IMR-90 (cell line): ENCODE measurements at regions not wholly inside any gene's neighbourhood (a gene's known extent, or its start where the extent isn't known, plus 50 kb on each side); places are given as distances from the start of the nearest gene placed in this dataset.

Experiments used
- BHLHE40 ChIP-seq: fragments of 150-350 bp; IDR thresholded peaks from 2 replicates; pipeline ENCODE4 v1.6.1; 2016; ENCODE audit warnings: mild to moderate bottlenecking, low read depth, low read length
- CEBPB ChIP-seq: IDR thresholded peaks from 2 replicates; pipeline ENCODE4 v1.6.1; 2012; ENCODE audit warnings: low read depth, low read length, improper control_type of control experiment
- CHD1 ChIP-seq: IDR thresholded peaks from 2 replicates; pipeline ENCODE4 v1.6.1; 2012; ENCODE audit warnings: low read depth, low read length, improper control_type of control experiment
- FOS ChIP-seq: fragments of 150-350 bp; IDR thresholded peaks from 2 replicates; pipeline ENCODE4 v1.6.1; 2016; ENCODE audit warnings: low read depth, low read length
- MAZ ChIP-seq: IDR thresholded peaks from 2 replicates; pipeline ENCODE4 v1.6.1; 2012; ENCODE audit warnings: low read depth, mild to moderate bottlenecking, low read length, improper control_type of control experiment, moderate library complexity, borderline replicate concordance
- MXI1 ChIP-seq: IDR thresholded peaks from 2 replicates; pipeline ENCODE4 v1.6.1; 2012; ENCODE audit warnings: low read depth, mild to moderate bottlenecking, low read length, moderate library complexity, borderline replicate concordance
- POLR2A ChIP-seq: IDR thresholded peaks from 2 replicates; pipeline ENCODE4 v1.6.1; 2012; ENCODE audit warnings: mild to moderate bottlenecking, low read depth, low read length
- RAD21 ChIP-seq: IDR thresholded peaks from 2 replicates; pipeline ENCODE4 v1.6.1; 2012; ENCODE audit warnings: low read length, improper control_type of control experiment
- RCOR1 ChIP-seq: IDR thresholded peaks from 2 replicates; pipeline ENCODE4 v1.6.1; 2012; ENCODE audit warnings: mild to moderate bottlenecking, low read length, improper control_type of control experiment; ENCODE audit not compliant: insufficient replicate concordance
- RFX5 ChIP-seq: IDR thresholded peaks from 2 replicates; pipeline ENCODE4 v1.8.0; 2012; ENCODE audit warnings: low read depth, mild to moderate bottlenecking, low read length, moderate library complexity
- SMC3 ChIP-seq: fragments of 150-350 bp; IDR thresholded peaks from 2 replicates; pipeline ENCODE4 v1.6.1; 2016; ENCODE audit warnings: low read depth, mild to moderate bottlenecking, antibody characterized with exemption, low read length, moderate library complexity
- TF ChIP-seq, protein P1 (sequence below): conservative IDR thresholded peaks from 2 replicates; pipeline ENCODE4 v1.5.1; 2012; ENCODE audit warnings: mild to moderate bottlenecking, low read depth, low read length, improper control_type of control experiment
- TF ChIP-seq, protein P2 (sequence below): fragments of 150-350 bp; IDR thresholded peaks from 2 replicates; pipeline ENCODE4 v1.6.1; 2017; ENCODE audit warnings: mild to moderate bottlenecking, antibody characterized with exemption, low read length, low read depth
- TF ChIP-seq, protein P3 (sequence below): fragments of 150-350 bp; IDR thresholded peaks from 2 replicates; pipeline ENCODE4 v1.6.1; 2016; ENCODE audit warnings: low read depth, mild to moderate bottlenecking, low read length, moderate library complexity, borderline replicate concordance

DNA sequence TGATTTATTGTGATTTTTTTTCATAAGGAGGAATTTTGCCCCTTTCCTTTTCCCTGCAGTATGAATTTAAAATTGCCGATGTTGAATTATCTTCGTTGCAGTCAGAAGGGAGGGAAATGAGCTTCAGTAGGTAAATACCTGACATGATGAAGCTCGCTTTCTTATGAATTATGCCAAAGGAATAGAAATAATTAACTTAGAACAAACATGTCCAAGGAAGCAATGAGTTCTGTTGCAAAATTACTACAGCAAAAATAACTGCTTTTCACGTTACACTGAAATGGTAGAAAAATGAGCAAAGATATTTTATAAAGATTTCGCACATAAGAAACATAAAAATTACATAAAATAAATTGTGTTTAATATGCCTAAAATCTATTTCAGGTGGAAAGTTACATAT is 91.1 kb upstream of the ZNF804A start:
- TF ChIP-seq RAD21: no peak
- TF ChIP-seq, protein P1, sequence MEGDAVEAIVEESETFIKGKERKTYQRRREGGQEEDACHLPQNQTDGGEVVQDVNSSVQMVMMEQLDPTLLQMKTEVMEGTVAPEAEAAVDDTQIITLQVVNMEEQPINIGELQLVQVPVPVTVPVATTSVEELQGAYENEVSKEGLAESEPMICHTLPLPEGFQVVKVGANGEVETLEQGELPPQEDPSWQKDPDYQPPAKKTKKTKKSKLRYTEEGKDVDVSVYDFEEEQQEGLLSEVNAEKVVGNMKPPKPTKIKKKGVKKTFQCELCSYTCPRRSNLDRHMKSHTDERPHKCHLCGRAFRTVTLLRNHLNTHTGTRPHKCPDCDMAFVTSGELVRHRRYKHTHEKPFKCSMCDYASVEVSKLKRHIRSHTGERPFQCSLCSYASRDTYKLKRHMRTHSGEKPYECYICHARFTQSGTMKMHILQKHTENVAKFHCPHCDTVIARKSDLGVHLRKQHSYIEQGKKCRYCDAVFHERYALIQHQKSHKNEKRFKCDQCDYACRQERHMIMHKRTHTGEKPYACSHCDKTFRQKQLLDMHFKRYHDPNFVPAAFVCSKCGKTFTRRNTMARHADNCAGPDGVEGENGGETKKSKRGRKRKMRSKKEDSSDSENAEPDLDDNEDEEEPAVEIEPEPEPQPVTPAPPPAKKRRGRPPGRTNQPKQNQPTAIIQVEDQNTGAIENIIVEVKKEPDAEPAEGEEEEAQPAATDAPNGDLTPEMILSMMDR: no peak
- TF ChIP-seq MXI1: no peak
- TF ChIP-seq, protein P2, sequence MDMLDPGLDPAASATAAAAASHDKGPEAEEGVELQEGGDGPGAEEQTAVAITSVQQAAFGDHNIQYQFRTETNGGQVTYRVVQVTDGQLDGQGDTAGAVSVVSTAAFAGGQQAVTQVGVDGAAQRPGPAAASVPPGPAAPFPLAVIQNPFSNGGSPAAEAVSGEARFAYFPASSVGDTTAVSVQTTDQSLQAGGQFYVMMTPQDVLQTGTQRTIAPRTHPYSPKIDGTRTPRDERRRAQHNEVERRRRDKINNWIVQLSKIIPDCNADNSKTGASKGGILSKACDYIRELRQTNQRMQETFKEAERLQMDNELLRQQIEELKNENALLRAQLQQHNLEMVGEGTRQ: no peak
- no peak for TF ChIP-seq POLR2A
- no peak for TF ChIP-seq CEBPB
- no peak for TF ChIP-seq FOS
- TF ChIP-seq BHLHE40: no peak
- no peak for TF ChIP-seq SMC3
- TF ChIP-seq, protein P3, sequence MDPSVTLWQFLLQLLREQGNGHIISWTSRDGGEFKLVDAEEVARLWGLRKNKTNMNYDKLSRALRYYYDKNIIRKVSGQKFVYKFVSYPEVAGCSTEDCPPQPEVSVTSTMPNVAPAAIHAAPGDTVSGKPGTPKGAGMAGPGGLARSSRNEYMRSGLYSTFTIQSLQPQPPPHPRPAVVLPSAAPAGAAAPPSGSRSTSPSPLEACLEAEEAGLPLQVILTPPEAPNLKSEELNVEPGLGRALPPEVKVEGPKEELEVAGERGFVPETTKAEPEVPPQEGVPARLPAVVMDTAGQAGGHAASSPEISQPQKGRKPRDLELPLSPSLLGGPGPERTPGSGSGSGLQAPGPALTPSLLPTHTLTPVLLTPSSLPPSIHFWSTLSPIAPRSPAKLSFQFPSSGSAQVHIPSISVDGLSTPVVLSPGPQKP: no peak
- TF ChIP-seq MAZ: no peak
- TF ChIP-seq RCOR1: no peak
- no peak for TF ChIP-seq RFX5
- TF ChIP-seq CHD1: no peak
